Prostate gland (tissue), 2 donors: ENCODE measurements at regions not wholly inside any gene's neighbourhood (a gene's known extent, or its start where the extent isn't known, plus 50 kb on each side); places are given as distances from the start of the nearest gene placed in this dataset.

ENCODE experiments used
- DNase-seq: peaks from one replicate; pipeline ENCODE4 v3.0.0-alpha.2; 2019; ENCODE audit warnings: low spot score
- H3K27ac ChIP-seq, 2 donors: fragments of 200-600 bp; sonication (generic); 2 replicates each; pipeline ENCODE4 v1.5.1; 2017 to 2019
- H3K27me3 ChIP-seq: fragments of 200-600 bp; sonication (generic); replicated peaks from 2 replicates; pipeline ENCODE4 v1.5.1; 2019; ENCODE audit not compliant: insufficient read depth
- H3K36me3 ChIP-seq, 2 donors: fragments of 200-600 bp; sonication (generic); 1 replicate in 1 of 2; 2 replicates in 1 of 2; pipeline versions ENCODE4 v1.5.1 to v1.8.1; 2017 to 2019
- H3K4me1 ChIP-seq: fragments of 200-600 bp; sonication (generic); replicated peaks from 2 replicates; pipeline ENCODE4 v1.5.1; 2019
- H3K4me3 ChIP-seq, 2 donors: fragments of 200-600 bp; sonication (generic); 2 replicates each; pipeline ENCODE4 v1.5.1; 2017 to 2019
- H3K9me3 ChIP-seq: fragments of 200-600 bp; sonication (generic); 2 replicates; pipeline ENCODE4 v1.5.1; 2017
- CTCF ChIP-seq, 4 experiments: fragments of 200-600 bp in 2 of 4; fragments of 450-650 bp in 2 of 4; sonication (generic) in 2 of 4; IDR thresholded peaks; 1 replicate in 3 of 4; 2 replicates in 1 of 4; pipeline ENCODE4 v1.5.1; 2016 to 2019; ENCODE audit warnings: antibody characterized with exemption in 4 of 4, mild to moderate bottlenecking in 2 of 4, moderate library complexity in 2 of 4
- POLR2A ChIP-seq: fragments of 450-650 bp; IDR thresholded peaks from one replicate; pipeline ENCODE4 v1.6.1; 2016; ENCODE audit warnings: antibody characterized with exemption, mild to moderate bottlenecking
- POLR2AphosphoS5 ChIP-seq: sonication (generic); formaldehyde crosslinking; IDR thresholded peaks from one replicate; pipeline ENCODE4 v1.6.1; 2017; ENCODE audit warnings: antibody characterized with exemption
- WGBS: methylation state at CpG from one replicate; pipeline ENCODE4 v1.1.5; 2018; 5-methylcytosine and 5-hydroxymethylcytosine counted together
- intact Hi-C: fragments of 100-400 bp; cut with DNase I; formaldehyde crosslinking; loops from one replicate; pipeline ENCODE4 v1.14.2; 2022

- intact Hi-C loops, result no loop called here
- peak; percentile 98 for DNase-seq
- Histone ChIP-seq H3K27me3 (no peaks in the 10 kb centered on the region), H3K4me1 (peaks cover 7% of the 10 kb centered on the region), H3K36me3 (no peaks in the 10 kb centered on the region), H3K9me3 (no peaks in the 10 kb centered on the region), H3K27ac (peak overlapping the region; percentile 86 to 91), H3K4me3 (peak overlapping the region in 1 of 2 donors; percentile 3)
- TF ChIP-seq POLR2AphosphoS5 (peak; percentile 97), POLR2A (no peak), CTCF (IDR thresholded peaks at IDR 0.05) (peak in 1 of 4 experiments; percentile 10)
- 37% methylated on average over 4 of the region's 4 CpGs for WGBS
Measured at GRCh38 chr12:115872919-115873357, 404.6 kb downstream of the MED13L start.

- 47% methylated on average over 1 of the region's 1 CpG for WGBS
- intact Hi-C loops, result no loop called here
- H3K27ac ChIP-seq, result peak overlapping the region; percentile 86 to 91
- peaks cover 7% of the 10 kb centered on the region for H3K4me1 ChIP-seq
- no peaks in the 10 kb centered on the region for H3K36me3 ChIP-seq
- H3K9me3 ChIP-seq, result no peaks in the 10 kb centered on the region
- no peak overlapping the region for H3K4me3 ChIP-seq
- no peaks in the 10 kb centered on the region for H3K27me3 ChIP-seq
- TF ChIP-seq POLR2AphosphoS5 (no peak), POLR2A (no peak), CTCF (IDR thresholded peaks at IDR 0.05) (no peak)
- no peak for DNase-seq
Measured at GRCh38 chr12:115872212-115872611, 405.3 kb downstream of the MED13L start.

GRCh38 chr12:115871714-115872113 lies 405.8 kb downstream of the MED13L start:
- no peak for DNase-seq

GRCh38 chr12:115870510-115870909 lies 407.0 kb downstream of the MED13L start:
- 33% methylated on average over 4 of the region's 4 CpGs for WGBS
- DNase-seq, result no peak
- Histone ChIP-seq H3K36me3 (no peaks in the 10 kb centered on the region), H3K4me1 (peaks cover 7% of the 10 kb centered on the region), H3K27ac (no peak overlapping the region), H3K9me3 (no peaks in the 10 kb centered on the region), H3K27me3 (no peaks in the 10 kb centered on the region), H3K4me3 (no peak overlapping the region)
- TF ChIP-seq POLR2A (no peak), POLR2AphosphoS5 (no peak), CTCF (IDR thresholded peaks at IDR 0.05) (no peak)
- intact Hi-C loops, result no loop called here

More at GRCh38 chr12:115871714-115872113, 405.8 kb downstream of the MED13L start:
- H3K27me3 ChIP-seq, result no peaks in the 10 kb centered on the region
- H3K36me3 ChIP-seq, result no peaks in the 10 kb centered on the region
- no peaks in the 10 kb centered on the region for H3K9me3 ChIP-seq
- WGBS, result 61% methylated on average over 3 of the region's 3 CpGs
- no peak overlapping the region for H3K4me3 ChIP-seq
- H3K27ac ChIP-seq, result peak overlapping the region; percentile 86 to 91
- TF ChIP-seq CTCF (IDR thresholded peaks at IDR 0.05) (peak in 3 of 4 experiments; percentile 24 to 48 (median 47)), POLR2AphosphoS5 (no peak)
- intact Hi-C loops, result no loop called here
- H3K4me1 ChIP-seq, result peaks cover 7% of the 10 kb centered on the region

GRCh38 chr12:115870021-115870420 lies 407.5 kb downstream of the MED13L start:
- DNase-seq, result no peak
- H3K36me3 ChIP-seq, result no peaks in the 10 kb centered on the region
- no peaks in the 10 kb centered on the region for H3K9me3 ChIP-seq
- intact Hi-C loops, result no loop called here
- H3K4me3 ChIP-seq, result no peak overlapping the region
- H3K4me1 ChIP-seq, result peaks cover 7% of the 10 kb centered on the region
- 74% methylated on average over 4 of the region's 4 CpGs for WGBS
- no peaks in the 10 kb centered on the region for H3K27me3 ChIP-seq
- TF ChIP-seq POLR2A (no peak), CTCF (IDR thresholded peaks at IDR 0.05) (no peak), POLR2AphosphoS5 (no peak)
- no peak overlapping the region for H3K27ac ChIP-seq
